ENCODE measurements at regions not wholly inside any gene's neighbourhood (a gene's known extent, or its start where the extent isn't known, plus 50 kb on each side); places are given as distances from the start of the nearest gene placed in this dataset.

GRCh38 chr5:43837996-43838395, 235.0 kb downstream of the NNT start:
- TF ChIP-seq CTCF (conservative IDR thresholded peaks at IDR 0.05), result no peak
- no peak for TF ChIP-seq EZH2 (IDR thresholded peaks at IDR 0.05; ENCODE audit: low read depth)

Measured in PC-9 (cell line).